GM18499 (cell line): ENCODE measurements at regions not wholly inside any gene's neighbourhood (a gene's known extent, or its start where the extent isn't known, plus 50 kb on each side); places are given as distances from the start of the nearest gene placed in this dataset.
"Not testable (repeated sequence)": the region's sequence is repeated elsewhere in the genome, so short reads cannot be mapped to it uniquely, and the experiment has no call there.

ENCODE experiments used
- ATAC-seq: cut with Tn5 transposase; IDR thresholded peaks from one replicate; pipeline ENCODE4 v1.9.1; 2021; ENCODE audit warnings: moderate number of reproducible peaks; ENCODE audit not compliant: insufficient read depth, unreplicated experiment

DNA sequence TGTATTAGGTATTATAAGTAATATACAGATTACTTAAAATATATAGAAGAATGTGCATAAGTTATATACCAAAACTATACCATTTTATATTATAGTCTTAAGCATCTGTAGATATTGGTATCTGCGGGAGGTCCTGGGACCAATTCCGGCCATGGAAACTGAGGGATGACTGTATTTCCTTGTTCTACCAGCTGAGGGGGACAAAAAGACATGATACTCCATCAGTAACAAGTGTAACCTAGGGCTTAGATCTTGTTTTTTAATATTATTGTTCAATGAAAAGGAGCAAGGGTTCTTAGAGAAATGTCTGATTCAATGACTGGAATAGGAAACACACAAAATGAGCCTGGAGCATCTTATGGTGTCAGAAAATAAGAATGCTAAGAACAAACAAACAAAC is 752.5 kb downstream of the CCSER2 start:
- ATAC-seq: no peak

DNA sequence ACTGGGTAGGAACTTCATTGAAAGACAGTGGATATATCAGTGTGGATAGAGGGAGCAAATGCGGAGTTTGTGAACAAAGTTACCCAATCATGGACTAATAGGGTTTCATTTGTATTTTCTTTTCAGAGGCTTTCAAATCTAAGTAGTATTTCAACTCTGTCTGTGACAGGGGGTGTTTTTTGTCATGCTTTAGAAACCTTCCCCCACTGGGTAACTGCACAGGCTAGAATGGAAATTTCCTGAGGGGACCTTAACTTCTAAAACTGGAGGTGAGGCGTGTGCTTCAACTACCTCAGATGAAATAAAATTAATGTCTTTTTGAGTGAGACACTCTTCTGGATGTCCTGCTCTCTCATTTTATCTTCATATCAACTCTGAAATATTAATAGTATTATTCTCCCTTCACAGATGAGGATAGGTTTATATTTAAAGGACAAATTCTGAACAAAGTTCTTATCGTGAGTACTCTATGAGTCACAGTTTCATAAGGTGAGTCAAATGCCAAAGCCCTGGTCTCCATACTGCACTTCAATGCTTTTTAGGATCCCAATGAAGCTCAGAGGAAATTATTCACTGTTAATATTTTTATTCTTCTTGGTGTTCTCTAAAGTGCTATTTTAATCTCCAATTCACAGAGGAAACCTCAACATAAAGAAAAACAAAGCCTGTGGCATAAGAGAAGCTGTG is 770.6 kb downstream of the CCSER2 start:
- no peak for ATAC-seq

DNA sequence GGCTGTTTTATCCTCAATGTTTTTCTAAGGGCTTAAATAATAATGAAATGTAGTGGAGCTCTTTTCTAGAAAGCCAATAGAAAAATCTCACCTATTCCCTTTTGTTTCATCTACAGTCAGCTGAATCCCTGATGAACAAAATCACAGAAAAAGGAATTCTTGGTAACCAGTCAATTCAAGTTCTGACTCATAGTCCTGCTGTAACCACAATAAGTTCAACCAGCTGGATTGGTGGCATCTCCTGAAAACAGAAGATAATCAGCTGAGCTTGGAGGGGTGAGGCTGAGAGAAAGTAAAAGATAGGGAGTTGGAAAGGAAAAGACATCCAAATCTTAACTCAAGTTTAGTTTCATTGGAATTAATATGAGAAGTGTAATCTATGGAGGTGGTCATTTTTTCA is 772.1 kb downstream of the CCSER2 start:
- ATAC-seq: no peak

DNA sequence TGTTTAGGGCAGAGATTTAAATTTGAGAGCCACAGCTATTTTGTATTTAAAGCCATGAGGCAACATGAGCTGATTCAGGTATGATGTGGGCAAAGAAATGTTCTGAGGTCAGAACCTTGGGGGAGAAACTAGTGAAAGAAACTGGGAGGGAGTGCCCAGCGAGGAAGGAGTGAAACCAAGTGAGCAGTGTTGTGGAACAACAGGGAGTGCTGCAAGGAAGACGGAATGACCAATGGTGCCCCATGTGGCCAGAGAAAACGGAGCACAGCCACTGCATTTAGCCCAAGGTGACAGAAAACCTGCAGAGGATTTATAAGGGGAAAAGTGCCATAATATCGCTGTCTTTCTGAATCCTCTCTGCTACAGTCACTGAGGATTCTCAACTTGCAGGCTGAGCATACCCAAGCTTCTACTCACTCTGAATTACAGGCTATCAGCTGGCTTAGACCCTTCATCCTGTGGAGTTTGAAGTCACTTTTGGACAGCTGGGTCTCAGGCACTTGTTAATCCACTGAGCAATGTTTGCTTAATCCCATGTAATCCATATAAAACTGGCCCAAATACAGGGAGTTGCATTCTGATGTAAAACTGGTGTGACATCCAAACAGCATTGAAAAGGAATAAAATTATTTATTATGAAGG is 777.3 kb downstream of the CCSER2 start:
- ATAC-seq: no peak

DNA sequence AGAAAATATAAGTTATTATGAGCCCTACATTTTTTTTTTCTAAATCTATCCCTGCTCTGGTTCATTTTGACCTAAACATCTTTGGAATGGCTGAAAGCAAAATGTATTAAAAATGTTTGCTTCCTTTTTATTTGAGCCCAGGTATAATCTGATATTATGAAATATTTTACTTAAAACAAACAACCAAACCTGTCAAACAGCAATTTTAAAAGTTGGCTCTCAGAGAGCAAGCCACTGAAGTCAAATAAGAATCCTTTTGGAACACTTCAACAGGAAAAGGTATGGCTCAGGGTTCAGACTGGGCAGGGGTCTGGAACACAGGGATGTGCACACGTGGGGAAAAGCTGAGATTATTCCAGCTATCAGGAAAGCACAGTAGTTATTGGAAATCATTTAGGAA is 782.9 kb downstream of the CCSER2 start:
- no peak for ATAC-seq

DNA sequence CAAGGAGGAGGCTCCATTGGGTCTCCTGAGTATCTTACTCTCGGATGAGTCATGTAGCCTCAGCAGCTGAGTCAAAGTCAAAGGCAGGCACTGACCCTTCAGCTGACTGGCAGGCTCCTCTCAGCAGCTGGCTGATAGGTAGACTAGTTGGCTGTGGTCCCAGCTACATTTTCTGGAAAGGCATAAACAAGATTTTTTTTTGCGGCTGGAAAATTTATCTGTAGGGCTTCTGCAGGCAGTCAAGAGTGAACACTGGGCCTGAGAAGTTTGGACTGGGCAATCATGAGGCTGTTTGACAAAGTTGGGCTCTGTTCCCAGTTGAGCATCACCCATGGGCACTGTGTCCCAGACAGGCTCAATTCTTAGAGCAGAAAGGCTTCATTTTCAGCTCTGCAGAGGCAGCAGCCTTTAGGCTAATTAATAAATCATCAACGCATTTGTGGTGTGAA is 796.2 kb downstream of the CCSER2 start:
- ATAC-seq: no peak

DNA sequence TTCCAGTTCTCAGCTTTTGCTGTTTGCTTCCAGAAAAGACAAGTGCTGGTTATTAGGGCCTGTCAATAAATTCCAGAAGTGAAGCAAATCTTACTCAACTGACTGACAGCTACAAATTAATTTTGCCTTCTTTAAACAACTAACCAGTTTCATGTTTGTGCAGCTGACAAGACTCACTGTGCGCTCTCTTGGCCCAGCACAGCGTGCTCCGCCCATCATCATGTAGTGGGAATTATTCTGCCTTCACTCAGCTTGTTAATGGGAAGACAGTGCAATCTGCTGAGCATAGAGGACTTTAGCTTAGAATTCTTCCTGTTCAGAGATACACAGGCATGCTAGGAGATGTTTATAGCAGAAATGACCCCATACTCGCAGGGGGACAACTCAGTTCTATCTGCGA is 808.9 kb downstream of the CCSER2 start:
- no peak for ATAC-seq

DNA sequence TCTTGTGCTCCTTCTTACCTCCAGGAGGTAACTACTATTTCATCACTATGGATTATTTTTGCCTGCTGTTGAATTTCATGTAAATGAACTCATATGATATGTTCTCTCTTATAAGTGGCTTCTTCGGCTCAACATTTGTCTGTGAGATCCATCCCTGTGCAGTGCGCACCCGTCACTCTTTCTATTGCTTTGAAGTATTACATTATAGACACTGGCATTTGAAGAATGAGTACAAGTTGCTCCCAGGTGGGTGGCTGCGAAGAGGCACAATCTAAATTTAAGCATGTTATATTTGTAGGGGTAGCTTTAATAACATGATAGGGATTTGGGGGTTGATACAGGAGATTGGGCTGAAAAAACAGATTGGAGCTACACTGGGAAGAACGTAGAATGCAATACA is 809.7 kb downstream of the CCSER2 start:
- no peak for ATAC-seq

DNA sequence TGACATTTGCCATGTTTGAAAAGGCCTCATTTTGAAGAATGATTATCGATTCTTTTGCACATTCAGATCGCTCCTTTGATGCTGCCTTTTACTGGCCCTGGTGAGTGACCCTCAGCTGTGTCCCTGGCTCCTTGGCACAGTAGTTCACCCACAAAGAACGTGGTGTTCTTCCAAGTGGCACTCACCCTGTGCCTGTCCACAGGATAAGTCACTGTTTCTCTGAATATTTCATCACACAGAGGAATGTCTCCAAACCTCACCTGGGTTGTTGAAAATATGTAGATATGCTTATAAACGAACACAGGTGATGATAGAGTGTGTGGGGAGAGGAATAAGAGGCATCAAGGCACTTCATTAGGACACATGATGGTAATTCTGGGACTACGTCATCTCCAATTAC is 810.7 kb downstream of the CCSER2 start:
- no peak for ATAC-seq

DNA sequence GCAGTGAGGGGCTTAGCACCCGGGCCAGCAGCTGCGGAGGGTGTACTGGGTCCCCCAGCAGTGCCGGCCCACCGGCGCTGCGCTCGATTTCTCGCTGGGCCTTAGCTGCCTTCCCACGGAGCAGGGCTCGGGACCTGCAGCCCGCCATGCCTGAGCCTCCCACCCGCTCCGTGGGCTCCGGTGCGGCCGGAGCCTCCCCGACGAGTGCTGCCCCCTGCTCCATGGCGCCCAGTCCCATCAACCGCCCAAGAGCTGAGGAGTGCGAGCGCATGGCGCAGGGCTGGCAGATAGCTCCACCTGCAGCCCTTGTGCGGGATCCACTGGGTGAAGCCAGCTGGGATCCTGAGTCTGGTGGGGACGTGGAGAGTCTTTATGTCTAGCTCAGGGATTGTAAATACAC is 813.1 kb downstream of the CCSER2 start:
- ATAC-seq: not testable (repeated sequence)

DNA sequence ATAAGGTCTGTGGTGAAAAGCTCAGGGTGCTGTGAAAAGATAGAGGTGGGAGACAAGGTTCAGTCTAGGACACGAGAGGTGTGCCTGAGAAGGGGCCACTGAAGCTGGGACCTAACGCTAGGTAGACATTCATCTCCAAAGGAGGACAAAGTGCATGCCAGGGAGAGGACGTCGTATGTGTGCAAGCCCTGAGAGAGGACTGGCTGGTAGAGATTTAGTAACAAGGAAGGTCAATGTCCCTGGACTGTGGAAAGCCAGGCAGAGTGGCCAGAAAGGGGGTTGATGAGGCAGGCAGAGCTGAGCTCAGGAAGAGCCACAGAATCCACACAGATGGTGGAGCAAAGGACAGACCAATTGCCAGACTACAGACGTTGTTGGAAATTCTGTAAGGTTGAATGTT is 817.6 kb downstream of the CCSER2 start:
- ATAC-seq: no peak

DNA sequence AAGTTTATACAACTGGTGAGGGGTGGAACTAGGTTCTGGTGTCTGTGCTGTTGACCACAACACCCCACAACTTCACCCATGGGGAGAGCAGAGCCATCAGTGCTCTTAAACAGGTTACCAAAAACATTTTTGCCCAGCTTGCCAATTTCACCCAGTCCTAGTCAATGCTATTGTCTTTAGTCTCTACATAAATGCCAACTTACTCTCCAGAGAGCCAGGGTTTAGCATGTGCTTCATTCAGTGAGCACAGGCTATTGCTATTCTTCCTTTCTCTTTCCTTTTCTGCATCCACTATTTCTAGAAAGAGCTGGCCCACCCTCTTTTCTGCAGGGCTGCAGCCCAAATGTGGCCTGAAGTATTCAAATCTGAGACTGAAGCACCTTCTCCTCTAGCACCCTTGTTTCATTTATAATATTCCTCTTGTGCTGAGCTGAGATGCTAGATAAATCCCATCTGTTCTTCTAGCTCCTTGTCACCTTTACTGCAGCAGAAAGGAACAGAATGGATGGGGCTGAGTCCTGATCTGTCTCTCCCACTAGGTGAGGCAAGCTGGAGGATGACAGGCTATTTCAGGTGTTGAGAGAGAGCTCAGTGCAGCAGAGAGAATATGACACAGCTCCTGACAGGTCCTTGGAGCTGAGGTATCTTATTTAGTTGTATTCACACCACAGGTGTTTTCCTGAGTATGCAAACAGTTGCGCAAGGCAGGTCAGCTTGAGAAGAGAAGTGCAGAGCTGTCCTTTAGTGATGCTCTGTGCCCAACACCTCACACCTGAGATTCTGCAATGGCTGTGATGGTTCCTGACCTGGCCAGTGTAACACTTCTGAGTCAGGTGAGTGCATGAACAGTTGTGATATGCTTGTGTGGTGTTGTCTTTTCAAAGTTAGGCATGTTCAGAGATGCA is 819.2 kb downstream of the CCSER2 start:
- ATAC-seq: no peak

DNA sequence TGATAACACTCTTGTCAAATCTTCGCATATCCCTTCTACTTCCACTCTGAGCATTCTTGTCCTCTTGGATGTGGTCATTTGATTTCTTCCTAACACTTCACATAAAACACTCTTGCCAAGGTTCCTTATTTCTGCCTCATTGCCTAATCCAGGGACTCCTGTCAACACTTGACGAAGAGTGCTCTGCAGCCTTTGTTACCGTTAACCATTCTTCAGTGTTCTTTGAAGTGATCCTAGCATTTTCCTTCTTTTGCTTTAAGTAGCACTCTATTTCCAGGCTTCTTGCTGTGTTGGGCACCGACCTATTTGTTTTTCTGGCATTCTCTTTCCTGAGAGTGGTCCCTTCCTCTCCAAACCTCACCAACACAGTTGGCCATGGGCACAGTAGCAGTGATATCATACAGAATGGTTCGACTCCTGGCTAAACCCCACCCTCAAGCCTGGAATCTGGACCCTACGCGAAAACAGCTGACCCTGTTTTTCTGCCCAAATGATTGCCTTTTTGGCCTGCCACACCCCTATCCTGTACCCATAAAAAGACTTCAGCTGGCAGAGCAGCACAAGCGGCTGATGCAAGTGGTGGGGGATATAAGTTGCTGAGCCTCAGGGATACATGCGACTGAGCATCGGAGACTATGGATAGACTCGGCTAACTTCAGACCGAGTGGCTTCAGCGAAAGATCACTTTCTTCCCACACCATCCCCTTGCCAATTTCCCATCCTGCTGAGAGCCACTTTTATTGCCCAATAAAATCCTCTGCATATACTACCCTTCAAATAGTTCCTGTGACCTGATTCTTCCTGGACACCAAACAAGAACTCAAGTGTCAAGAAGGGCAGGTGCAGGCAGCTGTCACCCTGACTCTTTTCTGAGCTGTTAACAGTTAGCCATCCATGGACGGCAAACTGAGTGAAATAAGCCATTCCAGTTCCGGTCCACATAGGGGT is 820.6 kb downstream of the CCSER2 start:
- ATAC-seq: no peak

DNA sequence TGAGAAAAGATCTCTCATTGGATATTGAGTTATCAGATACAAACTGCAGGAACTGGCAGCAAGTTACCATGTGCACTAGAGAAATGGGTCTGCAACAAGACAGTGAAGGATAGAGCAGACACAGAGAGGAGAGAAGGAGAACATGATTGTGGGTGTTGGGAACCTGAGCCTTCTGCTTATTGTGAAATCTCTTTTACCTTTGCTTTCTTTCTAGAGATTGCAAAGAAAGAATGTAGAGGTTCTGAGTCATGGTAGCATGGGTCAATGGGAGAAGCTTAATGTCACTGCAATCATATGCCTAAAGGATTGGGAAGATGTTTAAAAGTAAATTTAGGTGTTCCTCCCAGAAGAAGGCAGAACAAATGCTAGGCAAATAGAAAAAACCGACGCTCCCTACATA is 821.4 kb downstream of the CCSER2 start:
- no peak for ATAC-seq

DNA sequence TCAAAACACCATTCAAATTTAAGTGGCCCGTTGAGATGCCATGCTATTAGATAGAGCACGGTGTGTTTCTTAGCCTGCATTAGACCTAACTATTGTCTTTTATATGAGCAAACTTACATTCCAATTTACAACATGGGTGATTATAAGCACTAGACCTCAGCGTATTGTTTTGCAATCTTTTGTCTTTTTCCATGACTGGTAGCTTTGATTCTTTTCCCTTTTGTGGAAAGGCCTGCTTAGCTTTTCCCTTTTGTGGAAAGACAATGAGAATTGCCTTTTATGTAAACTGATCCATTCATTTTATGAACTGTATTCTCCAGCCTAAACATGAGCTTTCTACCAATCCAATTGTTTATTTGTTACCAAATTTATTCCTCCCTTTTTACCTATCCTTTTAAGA is 823.1 kb downstream of the CCSER2 start:
- ATAC-seq: no peak

DNA sequence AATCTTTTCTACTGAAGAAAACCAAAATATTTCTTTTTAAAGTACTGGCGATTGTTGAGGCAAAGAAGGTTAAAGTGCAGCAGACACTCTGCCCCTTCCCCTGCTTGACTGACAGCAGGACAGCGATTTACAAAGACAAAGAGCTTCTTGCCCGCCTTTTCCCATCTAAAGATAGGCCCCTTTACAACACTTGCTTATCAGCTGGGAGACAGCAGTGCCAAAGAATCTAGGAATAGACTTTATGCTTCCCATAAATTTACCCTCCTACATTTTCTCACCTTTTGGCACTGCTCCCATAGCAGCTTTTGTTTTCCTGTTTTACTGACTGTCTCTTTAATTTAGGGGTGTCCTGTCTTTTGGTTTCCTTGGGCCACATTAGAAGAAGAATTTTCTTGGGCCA is 824.1 kb downstream of the CCSER2 start:
- no peak for ATAC-seq

DNA sequence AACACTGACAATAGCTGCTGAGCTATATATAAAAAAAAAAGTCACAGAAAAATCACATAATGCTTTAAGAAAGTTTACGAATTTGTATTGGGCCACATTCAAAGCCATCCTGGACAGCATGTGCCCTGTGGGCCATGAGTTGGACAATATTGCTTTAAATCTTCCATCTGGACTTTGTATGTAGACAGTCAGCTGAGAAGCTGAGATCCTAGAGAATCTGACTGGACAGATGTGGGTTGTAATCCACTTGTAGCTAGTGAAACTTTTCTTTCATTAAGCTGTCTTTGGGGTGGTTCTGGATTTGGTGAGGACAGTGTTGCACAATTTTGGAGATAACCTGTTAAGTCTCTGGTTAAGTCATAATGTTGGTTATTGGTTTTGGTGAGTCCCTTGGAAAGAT is 824.5 kb downstream of the CCSER2 start:
- ATAC-seq: no peak

DNA sequence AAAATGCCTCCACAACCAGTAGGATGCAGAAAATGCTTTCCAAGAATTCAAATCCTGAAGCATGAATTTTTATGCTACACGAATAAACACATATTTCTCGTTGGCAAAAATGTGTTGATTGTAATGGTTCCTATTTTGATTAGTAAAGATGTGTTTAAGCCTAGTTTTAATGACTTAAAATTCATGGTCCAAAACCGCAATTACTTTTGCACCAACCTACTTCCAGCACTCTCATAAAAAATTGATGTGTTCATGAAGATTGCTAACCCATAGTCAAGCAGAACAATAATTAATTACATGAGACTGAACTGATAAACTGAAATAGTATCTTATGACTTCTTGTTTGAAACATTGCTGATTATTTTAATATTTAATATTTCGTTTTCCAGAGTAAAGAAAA is 828.8 kb downstream of the CCSER2 start:
- no peak for ATAC-seq

DNA sequence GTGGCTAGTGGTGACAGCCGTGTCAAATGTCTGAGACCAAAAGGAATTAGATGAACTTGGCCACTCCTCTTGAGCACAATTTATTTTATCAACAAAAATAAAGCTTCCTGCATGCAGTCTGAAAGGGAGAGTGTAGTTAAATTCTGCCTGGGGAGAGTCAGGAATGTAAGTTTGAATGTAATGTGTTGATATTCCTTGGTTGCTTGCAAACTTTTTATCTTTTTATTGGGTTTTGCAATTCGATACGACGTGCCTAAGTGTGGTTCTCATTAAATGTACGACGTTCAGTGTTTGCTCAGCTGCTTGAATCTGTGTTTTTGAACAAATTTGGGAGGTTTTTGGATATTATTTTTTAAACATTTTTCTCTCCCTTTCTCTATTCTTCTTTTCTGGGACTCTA is 839.9 kb downstream of the CCSER2 start:
- ATAC-seq: no peak

DNA sequence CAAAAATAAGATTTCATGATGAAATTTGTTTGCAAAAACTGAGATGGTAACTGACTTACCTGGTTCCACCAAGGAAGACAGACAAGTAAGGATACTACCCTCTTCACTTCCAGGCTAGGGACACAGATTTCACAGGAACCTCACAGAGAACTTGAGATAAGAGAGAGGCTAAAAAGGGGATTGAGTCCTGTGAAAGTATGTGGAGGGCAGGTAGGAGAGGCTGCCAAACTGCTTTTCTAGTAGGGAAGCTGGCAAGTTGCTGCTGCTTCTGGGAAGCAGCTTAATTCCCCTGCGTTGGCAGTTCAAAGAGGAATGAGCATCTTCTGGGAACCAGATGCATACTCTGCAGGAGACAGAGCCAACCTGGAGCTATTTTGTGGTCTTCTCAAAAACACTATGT is 841.6 kb downstream of the CCSER2 start:
- no peak for ATAC-seq
